Vagina (tissue), 2 donors: ENCODE measurements at regions not wholly inside any gene's neighbourhood (a gene's known extent, or its start where the extent isn't known, plus 50 kb on each side); places are given as distances from the start of the nearest gene placed in this dataset.

Experiments
- POLR2A ChIP-seq, 2 donors: fragments of 450-650 bp; IDR thresholded peaks; one replicate each; pipeline ENCODE4 v1.6.1; 2017; ENCODE audit warnings: antibody characterized with exemption in 2 of 2, mild to moderate bottlenecking in 2 of 2, moderate library complexity in 2 of 2
- POLR2AphosphoS5 ChIP-seq, 2 donors: sonication (generic); formaldehyde crosslinking; IDR thresholded peaks; one replicate each; pipeline ENCODE4 v1.9.0; 2017; ENCODE audit warnings: antibody characterized with exemption in 2 of 2, mild to moderate bottlenecking in 2 of 2, low read depth in 1 of 2; ENCODE audit not compliant: insufficient read depth in 1 of 2

GRCh38 chr5:148938522-148938882, 112.1 kb downstream of the ADRB2 start:
- TF ChIP-seq POLR2AphosphoS5 (IDR thresholded peaks at IDR 0.05; ENCODE audit: insufficient read depth in 1 of 2, low read depth in 1 of 2), result no peak
- no peak for TF ChIP-seq POLR2A (IDR thresholded peaks at IDR 0.05)
